SK-N-SH treated with all-trans-retinoic acid at 6 μM for 48 hours (cell line): ENCODE measurements at regions not wholly inside any gene's neighbourhood (a gene's known extent, or its start where the extent isn't known, plus 50 kb on each side); places are given as distances from the start of the nearest gene placed in this dataset.

ENCODE experiments used
- BACH2 ChIP-seq: fragments of 250-450 bp; sonication (Bioruptor Pico); IDR thresholded peaks from 2 replicates; pipeline ENCODE4 v1.9.0; 2021; ENCODE audit warnings: mild to moderate bottlenecking, borderline replicate concordance
- ESRRG ChIP-seq: fragments of 250-450 bp; sonication (Bioruptor Pico); IDR thresholded peaks from 2 replicates; pipeline ENCODE4 v1.6.1; 2021; ENCODE audit warnings: mild to moderate bottlenecking
- TOX ChIP-seq: fragments of 250-450 bp; sonication (Bioruptor Pico); IDR thresholded peaks from 2 replicates; pipeline ENCODE4 v1.8.0; 2021; ENCODE audit warnings: mild to moderate bottlenecking, moderate library complexity, borderline replicate concordance
- ZFP30 ChIP-seq: fragments of 450-650 bp; formaldehyde crosslinking; IDR thresholded peaks from 2 replicates; pipeline ENCODE4 v1.5.0; 2022; ENCODE audit warnings: mild to moderate bottlenecking, moderate library complexity
- TF ChIP-seq, protein P1 (sequence below): fragments of 250-450 bp; sonication (Bioruptor Pico); IDR thresholded peaks from 2 replicates; pipeline ENCODE4 v1.8.0; 2020; ENCODE audit warnings: mild to moderate bottlenecking, moderate library complexity, borderline replicate concordance
- TF ChIP-seq, protein P2 (sequence below): fragments of 250-450 bp; sonication (Bioruptor Pico); IDR thresholded peaks from 2 replicates; pipeline ENCODE4 v1.5.1; 2021; ENCODE audit warnings: mild to moderate bottlenecking, moderate library complexity

- TF ChIP-seq, protein P1, sequence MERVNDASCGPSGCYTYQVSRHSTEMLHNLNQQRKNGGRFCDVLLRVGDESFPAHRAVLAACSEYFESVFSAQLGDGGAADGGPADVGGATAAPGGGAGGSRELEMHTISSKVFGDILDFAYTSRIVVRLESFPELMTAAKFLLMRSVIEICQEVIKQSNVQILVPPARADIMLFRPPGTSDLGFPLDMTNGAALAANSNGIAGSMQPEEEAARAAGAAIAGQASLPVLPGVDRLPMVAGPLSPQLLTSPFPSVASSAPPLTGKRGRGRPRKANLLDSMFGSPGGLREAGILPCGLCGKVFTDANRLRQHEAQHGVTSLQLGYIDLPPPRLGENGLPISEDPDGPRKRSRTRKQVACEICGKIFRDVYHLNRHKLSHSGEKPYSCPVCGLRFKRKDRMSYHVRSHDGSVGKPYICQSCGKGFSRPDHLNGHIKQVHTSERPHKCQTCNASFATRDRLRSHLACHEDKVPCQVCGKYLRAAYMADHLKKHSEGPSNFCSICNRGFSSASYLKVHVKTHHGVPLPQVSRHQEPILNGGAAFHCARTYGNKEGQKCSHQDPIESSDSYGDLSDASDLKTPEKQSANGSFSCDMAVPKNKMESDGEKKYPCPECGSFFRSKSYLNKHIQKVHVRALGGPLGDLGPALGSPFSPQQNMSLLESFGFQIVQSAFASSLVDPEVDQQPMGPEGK = no peak
- TF ChIP-seq TOX (no peak), ESRRG (CRISPR knock-in tag) (no peak), BACH2 (CRISPR knock-in tag) (no peak), ZFP30 (no peak)
- TF ChIP-seq, protein P2, sequence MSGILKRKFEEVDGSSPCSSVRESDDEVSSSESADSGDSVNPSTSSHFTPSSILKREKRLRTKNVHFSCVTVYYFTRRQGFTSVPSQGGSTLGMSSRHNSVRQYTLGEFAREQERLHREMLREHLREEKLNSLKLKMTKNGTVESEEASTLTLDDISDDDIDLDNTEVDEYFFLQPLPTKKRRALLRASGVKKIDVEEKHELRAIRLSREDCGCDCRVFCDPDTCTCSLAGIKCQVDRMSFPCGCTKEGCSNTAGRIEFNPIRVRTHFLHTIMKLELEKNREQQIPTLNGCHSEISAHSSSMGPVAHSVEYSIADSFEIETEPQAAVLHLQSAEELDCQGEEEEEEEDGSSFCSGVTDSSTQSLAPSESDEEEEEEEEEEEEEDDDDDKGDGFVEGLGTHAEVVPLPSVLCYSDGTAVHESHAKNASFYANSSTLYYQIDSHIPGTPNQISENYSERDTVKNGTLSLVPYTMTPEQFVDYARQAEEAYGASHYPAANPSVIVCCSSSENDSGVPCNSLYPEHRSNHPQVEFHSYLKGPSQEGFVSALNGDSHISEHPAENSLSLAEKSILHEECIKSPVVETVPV = no peak
These were observed 62.6 kb upstream of the SIRPA start for GRCh38 chr20:1832634-1833033.
